HCT116 (cell line): ENCODE measurements at regions not wholly inside any gene's neighbourhood (a gene's known extent, or its start where the extent isn't known, plus 50 kb on each side); places are given as distances from the start of the nearest gene placed in this dataset.

Source experiments
- ATAC-seq: fragments of 200-7000 bp; cut with Tn5 transposase; 2 replicates; pipeline ENCODE4 v1.9.1; 2020; ENCODE audit warnings: mild to moderate bottlenecking, moderate library complexity
- BruUV-seq: library from RNA; stranded (reverse); fragments of 400-500 nt; replicated peaks from 2 replicates; lab custom pipeline; 2021; lab: Mats Ljungman, UMichigan
- CTCF ChIA-PET: fragments of 300-600 bp; sonication (Branson Sonifier 250); formaldehyde crosslinking; loops from one replicate; lab custom pipeline; 2021; ENCODE audit warnings: antibody characterized with exemption; lab: Charles Lee
- POLR2A ChIA-PET: fragments of 300-600, 350-600 bp; sonication (Branson Sonifier 250); formaldehyde crosslinking; loops from one replicate; lab custom pipeline; 2021; ENCODE audit warnings: antibody characterized with exemption; lab: Charles Lee
- RAD21 ChIA-PET, 2 experiments: fragments of 300-600 bp; sonication (Branson Sonifier 250); formaldehyde crosslinking; loops; one replicate each; lab custom pipeline; 2023; ENCODE audit warnings: low total read pairs in 2 of 2; ENCODE audit not compliant: uncharacterized antibody in 2 of 2, unreplicated experiment in 2 of 2, low non-redundant PET in 1 of 2; lab: Charles Lee
- DNase-seq: peaks from one replicate; pipeline ENCODE4 v3.0.0-alpha.2; 2010; ENCODE audit warnings: low read depth, low spot score
- H2AFZ ChIP-seq: fragments of 200-600 bp; shearing (Covaris generic), sonication (generic); 2 replicates; pipeline ENCODE4 v1.6.1; 2017; ENCODE audit warnings: low read depth, mixed run types, mixed read lengths, antibody characterized with exemption, low read length; ENCODE audit not compliant: poor library complexity, severe bottlenecking
- H3K27ac ChIP-seq: 2 replicates; pipeline ENCODE4 v1.5.1; 2012; ENCODE audit warnings: low read depth, low read length
- H3K27me3 ChIP-seq: fragments of 200-600 bp; sonication (generic); 2 replicates; pipeline ENCODE4 v1.6.1; 2016; ENCODE audit warnings: mixed run types, low read length, mixed read lengths; ENCODE audit not compliant: insufficient read depth
- H3K36me3 ChIP-seq, 2 experiments: fragments of 200-500 bp in 1 of 2; fragments of 200-600 bp in 1 of 2; sonication (Bioruptor generic) in 1 of 2; sonication (generic) in 1 of 2; 2 replicates each; pipeline versions ENCODE4 v1.5.1 to v1.6.1; 2014 to 2016; ENCODE audit warnings: low read length in 2 of 2, inconsistent platforms in 1 of 2, mixed read lengths in 1 of 2, mixed run types in 1 of 2; ENCODE audit not compliant: insufficient read depth in 2 of 2, control insufficient read depth in 1 of 2
- H3K4me1 ChIP-seq, 2 experiments: fragments of 200-600 bp in 1 of 2; sonication (generic) in 1 of 2; 2 replicates each; pipeline versions ENCODE4 v1.5.1 to v1.6.1; 2012 to 2017; ENCODE audit warnings: low read length in 2 of 2, inconsistent platforms in 1 of 2, mild to moderate bottlenecking in 1 of 2, mixed read lengths in 1 of 2, mixed run types in 1 of 2, moderate library complexity in 1 of 2; ENCODE audit not compliant: insufficient read depth in 2 of 2, control insufficient read depth in 1 of 2
- H3K4me2 ChIP-seq: fragments of 200-600 bp; sonication (generic); 2 replicates; pipeline ENCODE4 v1.6.1; 2017; ENCODE audit warnings: mixed run types, low read length, mixed read lengths
- H3K4me3 ChIP-seq, 2 experiments: fragments of 200-600 bp in 1 of 2; sonication (generic) in 1 of 2; replicated peaks in 1 of 2; 2 replicates each; pipeline ENCODE4 v1.5.1; 2011 to 2016; ENCODE audit warnings: low read length in 2 of 2, control low read depth in 1 of 2, low read depth in 1 of 2, mild to moderate bottlenecking in 1 of 2, mixed read lengths in 1 of 2, mixed run types in 1 of 2
- H3K79me2 ChIP-seq: fragments of 200-600 bp; sonication (generic); 2 replicates; pipeline ENCODE4 v1.6.1; 2017; ENCODE audit warnings: mild to moderate bottlenecking, mixed run types, low read length, moderate library complexity, mixed read lengths; ENCODE audit not compliant: insufficient read depth
- H3K9ac ChIP-seq: fragments of 200-600 bp; sonication (generic); 2 replicates; pipeline ENCODE4 v1.6.1; 2016; ENCODE audit warnings: low read length, mixed read lengths
- H3K9me2 ChIP-seq: fragments of 200-600 bp; sonication (generic), shearing (Covaris generic); 2 replicates; pipeline ENCODE4 v1.6.1; 2017; ENCODE audit warnings: mixed run types, mild to moderate bottlenecking, moderate library complexity; ENCODE audit not compliant: insufficient read depth
- H3K9me3 ChIP-seq, 2 experiments: fragments of 200-500 bp in 1 of 2; fragments of 200-600 bp in 1 of 2; sonication (Bioruptor generic) in 1 of 2; sonication (generic) in 1 of 2; 2 replicates each; pipeline ENCODE4 v1.6.1; 2014 to 2017; ENCODE audit warnings: low read length in 2 of 2, mixed read lengths in 2 of 2, inconsistent platforms in 1 of 2, low read depth in 1 of 2, mild to moderate bottlenecking in 1 of 2, mixed run types in 1 of 2, moderate library complexity in 1 of 2; ENCODE audit not compliant: control insufficient read depth in 1 of 2, insufficient read depth in 1 of 2
- H4K20me1 ChIP-seq: fragments of 200-600 bp; sonication (generic), shearing (Covaris generic); 2 replicates; pipeline ENCODE4 v1.6.1; 2017; ENCODE audit warnings: mixed run types, mild to moderate bottlenecking, moderate library complexity; ENCODE audit not compliant: insufficient read depth
- CEBPB ChIP-seq: IDR thresholded peaks from 2 replicates; pipeline ENCODE4 v1.6.1; 2012; ENCODE audit warnings: low read depth
- ELF1 ChIP-seq: IDR thresholded peaks from 2 replicates; pipeline ENCODE4 v1.6.1; 2012; ENCODE audit warnings: low read depth, borderline replicate concordance
- EZH2 ChIP-seq: fragments of 200-600 bp; sonication (generic); IDR thresholded peaks from 2 replicates; pipeline ENCODE4 v1.6.1; 2017; ENCODE audit warnings: antibody characterized with exemption, mixed run types
- EZH2phosphoT487 ChIP-seq: fragments of 200-600 bp; IDR thresholded peaks from 2 replicates; pipeline ENCODE4 v1.6.1; 2018; ENCODE audit warnings: antibody characterized with exemption, borderline replicate concordance
- FOSL1 ChIP-seq: IDR thresholded peaks from 2 replicates; pipeline ENCODE4 v1.6.1; 2012; ENCODE audit warnings: low read depth
- MAX ChIP-seq: IDR thresholded peaks from 2 replicates; pipeline ENCODE4 v1.6.1; 2012
- POLR2A ChIP-seq: IDR thresholded peaks from 2 replicates; pipeline ENCODE4 v1.7.0; 2011; ENCODE audit warnings: borderline replicate concordance; ENCODE audit not compliant: insufficient read depth, insufficient read length; ENCODE audit errors: extremely low read depth
- POLR2AphosphoS5 ChIP-seq: IDR thresholded peaks from 2 replicates; pipeline ENCODE4 v1.6.1; 2011; ENCODE audit warnings: mild to moderate bottlenecking, low read depth, low read length, moderate library complexity
- RAD21 ChIP-seq: IDR thresholded peaks from 2 replicates; pipeline ENCODE4 v1.6.1; 2012; ENCODE audit warnings: low read depth, mild to moderate bottlenecking
- SP1 ChIP-seq: IDR thresholded peaks from 2 replicates; pipeline ENCODE4 v1.6.1; 2012; ENCODE audit warnings: low read depth
- SRF ChIP-seq: IDR thresholded peaks from 2 replicates; pipeline ENCODE4 v1.6.1; 2012; ENCODE audit warnings: low read depth
- YY1 ChIP-seq: IDR thresholded peaks from 2 replicates; pipeline ENCODE4 v1.6.1; 2011; ENCODE audit warnings: low read length, low read depth, moderate library complexity, mild to moderate bottlenecking; ENCODE audit not compliant: insufficient replicate concordance; ENCODE audit errors: extremely low read depth
- ZFX ChIP-seq: fragments of 450-650 bp; IDR thresholded peaks from 2 replicates; pipeline ENCODE4 v1.6.1; 2017
- intact Hi-C: fragments of 100-400 bp; cut with micrococcal nuclease; formaldehyde crosslinking; loops from 2 replicates; pipeline ENCODE4 v1.10.0; 2022
- TF ChIP-seq, protein P1 (sequence below), 3 experiments: fragments of 200-600 bp in 1 of 3; sonication (generic) in 1 of 3; IDR thresholded peaks in 2 of 3; conservative IDR thresholded peaks in 1 of 3; 2 replicates each; pipeline ENCODE4 v1.5.1; 2012 to 2017; ENCODE audit warnings: low read depth in 2 of 3, low read length in 2 of 3, antibody characterized with exemption in 1 of 3, borderline replicate concordance in 1 of 3, control low read depth in 1 of 3, mild to moderate bottlenecking in 1 of 3, mixed read lengths in 1 of 3, mixed run types in 1 of 3, moderate library complexity in 1 of 3; ENCODE audit not compliant: insufficient read depth in 1 of 3
- TF ChIP-seq, protein P2 (sequence below): IDR thresholded peaks from 2 replicates; pipeline ENCODE4 v1.6.1; 2012

DNA sequence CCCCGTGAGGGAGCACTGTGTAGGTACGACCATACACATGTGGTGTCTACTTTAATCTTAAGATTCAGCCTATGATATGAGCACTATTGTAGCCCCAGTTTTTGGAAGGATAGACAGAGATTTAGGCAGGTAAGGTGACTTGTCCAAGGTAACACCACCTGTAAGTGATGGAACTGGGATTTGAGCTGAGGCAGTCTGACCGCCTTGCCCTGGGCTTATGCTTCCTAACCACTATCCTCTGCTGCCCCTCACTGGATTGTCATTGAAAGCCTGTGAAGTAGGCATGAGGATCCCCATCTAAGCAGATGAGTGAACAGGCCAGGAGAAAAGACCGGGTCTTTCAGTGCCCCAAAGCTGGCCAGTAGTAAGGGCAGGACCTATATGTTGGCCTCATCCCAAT lies 343.8 kb downstream of the CYRIA start:
- Histone ChIP-seq H3K27ac (no peak overlapping the region), H3K36me3 (no peaks in the 10 kb centered on the region), H3K9ac (no peak overlapping the region), H4K20me1 (no peaks in the 10 kb centered on the region), H3K9me2 (no peaks in the 10 kb centered on the region), H3K27me3 (peaks cover 6% of the 10 kb centered on the region; the same call in 1 of the 2 replicates), H3K79me2 (no peaks in the 10 kb centered on the region), H3K4me3 (no peak overlapping the region), H3K9me3 (no peaks in the 10 kb centered on the region), H3K4me1 (no peaks in the 10 kb centered on the region), H2AFZ (no peak overlapping the region), H3K4me2 (no peak overlapping the region)
- DNase-seq, result no peak
- ChIA-PET CTCF (interaction anchor here (0.8 kb wide), 1 partner anchor 687 kb away, joined by 4 read pairs; no protein-coding TSS in a partner anchor), RAD21 (no interaction called here), POLR2A (no interaction called here)
- no peak for ATAC-seq
- TF ChIP-seq ELF1, result no peak
- TF ChIP-seq FOSL1, result no peak
- TF ChIP-seq ZFX, result no peak
- 0 out of 2 replicates have a peak, but pooled peaks have one; percentile 14 for TF ChIP-seq RAD21
- no peak for TF ChIP-seq YY1
- TF ChIP-seq, protein P1, sequence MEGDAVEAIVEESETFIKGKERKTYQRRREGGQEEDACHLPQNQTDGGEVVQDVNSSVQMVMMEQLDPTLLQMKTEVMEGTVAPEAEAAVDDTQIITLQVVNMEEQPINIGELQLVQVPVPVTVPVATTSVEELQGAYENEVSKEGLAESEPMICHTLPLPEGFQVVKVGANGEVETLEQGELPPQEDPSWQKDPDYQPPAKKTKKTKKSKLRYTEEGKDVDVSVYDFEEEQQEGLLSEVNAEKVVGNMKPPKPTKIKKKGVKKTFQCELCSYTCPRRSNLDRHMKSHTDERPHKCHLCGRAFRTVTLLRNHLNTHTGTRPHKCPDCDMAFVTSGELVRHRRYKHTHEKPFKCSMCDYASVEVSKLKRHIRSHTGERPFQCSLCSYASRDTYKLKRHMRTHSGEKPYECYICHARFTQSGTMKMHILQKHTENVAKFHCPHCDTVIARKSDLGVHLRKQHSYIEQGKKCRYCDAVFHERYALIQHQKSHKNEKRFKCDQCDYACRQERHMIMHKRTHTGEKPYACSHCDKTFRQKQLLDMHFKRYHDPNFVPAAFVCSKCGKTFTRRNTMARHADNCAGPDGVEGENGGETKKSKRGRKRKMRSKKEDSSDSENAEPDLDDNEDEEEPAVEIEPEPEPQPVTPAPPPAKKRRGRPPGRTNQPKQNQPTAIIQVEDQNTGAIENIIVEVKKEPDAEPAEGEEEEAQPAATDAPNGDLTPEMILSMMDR (IDR thresholded peaks at IDR 0.05 in 2 of 3, conservative IDR thresholded peaks at IDR 0.05 in 1 of 3; ENCODE audit: borderline replicate concordance in 1 of 3, insufficient read depth in 1 of 3, low read depth in 2 of 3, low read length in 2 of 3), result 0 out of 6 replicates have a peak, but pooled peaks of 1 of the 3 experiments have one; percentile 3
- no TSS peak for BruUV-seq
- intact Hi-C loops, result no loop called here

DNA sequence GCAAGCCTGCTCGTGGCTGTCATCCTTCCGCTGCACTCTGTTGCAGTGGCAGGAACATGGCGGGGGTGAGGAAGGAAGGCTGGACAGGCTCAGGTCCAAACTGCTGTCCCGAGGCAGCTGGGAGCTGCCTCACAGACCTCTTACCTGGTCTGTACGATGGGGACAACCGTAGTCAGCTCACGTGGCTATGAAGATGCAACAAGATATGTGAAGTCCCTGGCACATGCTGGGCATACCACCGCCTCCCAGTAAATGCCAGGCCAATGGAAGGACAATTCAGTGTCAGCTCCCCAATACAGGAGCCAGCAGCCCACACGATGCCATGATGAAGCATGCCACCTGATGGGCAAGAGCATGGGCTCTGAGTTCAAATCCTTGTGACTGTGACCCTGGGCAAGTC lies 344.4 kb downstream of the CYRIA start:
- no peaks in the 10 kb centered on the region for H3K9me3 ChIP-seq
- no peak overlapping the region for H3K9ac ChIP-seq
- no peaks in the 10 kb centered on the region for H3K79me2 ChIP-seq
- ATAC-seq (no peak), DNase-seq (no peak)
- H2AFZ ChIP-seq, result no peak overlapping the region
- H3K36me3 ChIP-seq, result no peaks in the 10 kb centered on the region
- H3K9me2 ChIP-seq, result no peaks in the 10 kb centered on the region
- POLR2A ChIA-PET, result no interaction called here
- H3K4me2 ChIP-seq, result no peak overlapping the region
- H3K27me3 ChIP-seq, result no peaks in the 10 kb centered on the region
- RAD21 ChIA-PET, result no interaction called here
- intact Hi-C loops, result no loop called here
- H3K4me1 ChIP-seq, result no peaks in the 10 kb centered on the region
- H3K4me3 ChIP-seq, result no peak overlapping the region
- no peak overlapping the region for H3K27ac ChIP-seq
- CTCF ChIA-PET, result interaction anchor here (0.8 kb wide), 1 partner anchor 686 kb away, joined by 4 read pairs; no protein-coding TSS in a partner anchor
- BruUV-seq, result no TSS peak
- H4K20me1 ChIP-seq, result no peaks in the 10 kb centered on the region
- TF ChIP-seq, protein P2, sequence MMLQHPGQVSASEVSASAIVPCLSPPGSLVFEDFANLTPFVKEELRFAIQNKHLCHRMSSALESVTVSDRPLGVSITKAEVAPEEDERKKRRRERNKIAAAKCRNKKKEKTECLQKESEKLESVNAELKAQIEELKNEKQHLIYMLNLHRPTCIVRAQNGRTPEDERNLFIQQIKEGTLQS, result no peak
- TF ChIP-seq SRF (no peak), EZH2 (no peak), MAX (no peak), EZH2phosphoT487 (no peak), POLR2AphosphoS5 (no peak), CEBPB (no peak), SP1 (no peak), POLR2A (no peak)
- TF ChIP-seq, protein P1 (IDR thresholded peaks at IDR 0.05 in 2 of 3, conservative IDR thresholded peaks at IDR 0.05 in 1 of 3; ENCODE audit: borderline replicate concordance in 1 of 3, insufficient read depth in 1 of 3, low read depth in 2 of 3, low read length in 2 of 3), result no peak
